Natural killer cell (primary cell): ENCODE measurements at regions not wholly inside any gene's neighbourhood (a gene's known extent, or its start where the extent isn't known, plus 50 kb on each side); places are given as distances from the start of the nearest gene placed in this dataset.

Source experiments
- ATAC-seq, 3 donors: fragments of 150-1000 bp in 2 of 3; fragments of 200-7000 bp in 1 of 3; cut with Tn5 transposase; 1 replicate in 1 of 3; 2 replicates in 2 of 3; pipeline ENCODE4 v1.10.0; 2021; ENCODE audit warnings: mild to moderate bottlenecking in 2 of 3, moderate library complexity in 2 of 3
- DNase-seq, 2 donors: peaks; one replicate each; pipeline versions ENCODE4 v3.0.0 to v3.0.0-alpha.2; 2013 to 2021; ENCODE audit warnings: mixed read lengths in 1 of 2
- H3K27ac ChIP-seq: one replicate; pipeline ENCODE4 v1.5.1; 2013; ENCODE audit warnings: mild to moderate bottlenecking, low read length
- H3K27me3 ChIP-seq: one replicate; pipeline ENCODE4 v1.6.1; 2013; ENCODE audit warnings: low read length; ENCODE audit not compliant: control insufficient read depth, insufficient read depth
- H3K36me3 ChIP-seq: one replicate; pipeline ENCODE4 v1.6.1; 2013; ENCODE audit warnings: low read length; ENCODE audit not compliant: control insufficient read depth, insufficient read depth
- H3K4me1 ChIP-seq: one replicate; pipeline ENCODE4 v1.6.1; 2013; ENCODE audit warnings: low read length; ENCODE audit not compliant: control insufficient read depth, insufficient read depth
- H3K4me3 ChIP-seq: one replicate; pipeline ENCODE4 v1.5.1; 2013; ENCODE audit warnings: low read length
- H3K9me3 ChIP-seq: one replicate; pipeline ENCODE4 v1.6.1; 2013; ENCODE audit warnings: low read length; ENCODE audit not compliant: control insufficient read depth, insufficient read depth
- H3K27ac Mint-ChIP-seq, 2 donors: one replicate each; pipeline ENCODE4 v1.8.0; 2022; ENCODE audit warnings: mild to moderate bottlenecking in 2 of 2, mixed read lengths in 2 of 2, moderate library complexity in 1 of 2
- H3K27me3 Mint-ChIP-seq, 2 donors: one replicate each; pipeline ENCODE4 v1.8.0; 2022; ENCODE audit warnings: low read depth in 2 of 2, mixed read lengths in 2 of 2
- H3K36me3 Mint-ChIP-seq: one replicate; pipeline ENCODE4 v1.8.0; 2022; ENCODE audit warnings: mixed read lengths
- H3K4me1 Mint-ChIP-seq, 2 donors: one replicate each; pipeline ENCODE4 v1.8.0; 2022; ENCODE audit warnings: mixed read lengths in 2 of 2
- H3K4me3 Mint-ChIP-seq: one replicate; pipeline ENCODE4 v1.8.0; 2022; ENCODE audit warnings: mild to moderate bottlenecking, moderate library complexity, mixed read lengths
- H3K9me3 Mint-ChIP-seq, 2 donors: one replicate each; pipeline ENCODE4 v1.8.0; 2022; ENCODE audit warnings: mixed read lengths in 2 of 2
- CTCF ChIP-seq: fragments of 200-600 bp; IDR thresholded peaks from one replicate; pipeline ENCODE4 v1.8.0; 2022; ENCODE audit warnings: antibody characterized with exemption
- WGBS: methylation state at CpG from one replicate; pipeline ENCODE4 v1.1.7; 2013; ENCODE audit warnings: missing lambda C conversion rate; ENCODE audit not compliant: insufficient coverage; 5-methylcytosine and 5-hydroxymethylcytosine counted together
- intact Hi-C: fragments of 100-400 bp; cut with micrococcal nuclease; formaldehyde crosslinking; loops from one replicate; pipeline ENCODE4 v1.14.2; 2022

- intact Hi-C loops, result no loop called here
- H3K27ac Mint-ChIP-seq, result no peak overlapping the region
- H3K4me1 Mint-ChIP-seq, result no peaks in the 10 kb centered on the region
Observed at GRCh38 chr12:88409257-88409656, 171.0 kb downstream of the KITLG start.

GRCh38 chr12:88411689-88412088 lies 168.6 kb downstream of the KITLG start:
- no peak overlapping the region for H3K4me3 ChIP-seq
- no peak overlapping the region for H3K4me3 Mint-ChIP-seq
- peaks cover 3 to 6% of the 10 kb centered on the region in 2 donors for H3K9me3 Mint-ChIP-seq
- no peaks in the 10 kb centered on the region for H3K4me1 Mint-ChIP-seq
- no peaks in the 10 kb centered on the region for H3K9me3 ChIP-seq
- WGBS, result no CpG with 5 or more reads among the region's 2 CpGs
- H3K36me3 Mint-ChIP-seq, result no peaks in the 10 kb centered on the region
- no peaks in the 10 kb centered on the region for H3K36me3 ChIP-seq
- no peak overlapping the region for H3K27ac Mint-ChIP-seq
- no peak for ATAC-seq
- H3K4me1 ChIP-seq, result no peaks in the 10 kb centered on the region
- no peaks in the 10 kb centered on the region for H3K27me3 ChIP-seq
- intact Hi-C loops, result no loop called here
- no peaks in the 10 kb centered on the region for H3K27me3 Mint-ChIP-seq
- TF ChIP-seq CTCF, result no peak
- H3K27ac ChIP-seq, result no peak overlapping the region
- DNase-seq, result no peak

More at GRCh38 chr12:88409257-88409656, 171.0 kb downstream of the KITLG start:
- no peak for TF ChIP-seq CTCF
- 78% methylated on average over 3 of the region's 3 CpGs for WGBS
- ATAC-seq (no peak), DNase-seq (no peak)
- no peaks in the 10 kb centered on the region for H3K9me3 ChIP-seq
- no peaks in the 10 kb centered on the region for H3K4me1 ChIP-seq
- H3K27ac ChIP-seq, result no peak overlapping the region
- Mint-ChIP-seq H3K27me3 (no peaks in the 10 kb centered on the region), H3K9me3 (peaks cover 3% of the 10 kb centered on the region in 2 donors), H3K4me3 (no peak overlapping the region), H3K36me3 (no peaks in the 10 kb centered on the region)
- no peaks in the 10 kb centered on the region for H3K36me3 ChIP-seq
- H3K4me3 ChIP-seq, result no peak overlapping the region
- H3K27me3 ChIP-seq, result no peaks in the 10 kb centered on the region

- Histone ChIP-seq H3K36me3 (no peaks in the 10 kb centered on the region), H3K4me1 (no peaks in the 10 kb centered on the region), H3K27me3 (no peaks in the 10 kb centered on the region), H3K9me3 (no peaks in the 10 kb centered on the region), H3K4me3 (no peak overlapping the region), H3K27ac (no peak overlapping the region)
- DNase-seq (no peak), ATAC-seq (no peak)
- H3K4me3 Mint-ChIP-seq, result no peak overlapping the region
- WGBS, result 92% methylated on average over 2 of the region's 2 CpGs
- no peak for TF ChIP-seq CTCF
- H3K4me1 Mint-ChIP-seq, result no peaks in the 10 kb centered on the region
- intact Hi-C loops, result no loop called here
- no peaks in the 10 kb centered on the region for H3K27me3 Mint-ChIP-seq
- no peaks in the 10 kb centered on the region for H3K36me3 Mint-ChIP-seq
- H3K9me3 Mint-ChIP-seq, result peaks cover 3 to 6% of the 10 kb centered on the region in 2 donors
- no peak overlapping the region for H3K27ac Mint-ChIP-seq
Observed at GRCh38 chr12:88413646-88414045, 166.6 kb downstream of the KITLG start.

GRCh38 chr12:88416155-88416554 lies 164.1 kb downstream of the KITLG start:
- intact Hi-C loops, result no loop called here
- Histone ChIP-seq H3K4me1 (no peaks in the 10 kb centered on the region), H3K36me3 (no peaks in the 10 kb centered on the region), H3K27me3 (no peaks in the 10 kb centered on the region), H3K9me3 (no peaks in the 10 kb centered on the region), H3K4me3 (no peak overlapping the region), H3K27ac (no peak overlapping the region)
- Mint-ChIP-seq H3K27me3 (no peaks in the 10 kb centered on the region), H3K27ac (no peak overlapping the region), H3K4me3 (no peak overlapping the region), H3K9me3 (peaks cover 4 to 6% of the 10 kb centered on the region in 2 donors), H3K36me3 (no peaks in the 10 kb centered on the region), H3K4me1 (no peaks in the 10 kb centered on the region)
- 57% methylated on average over 1 of the region's 2 CpGs for WGBS
- TF ChIP-seq CTCF, result no peak
- DNase-seq, result no peak
- ATAC-seq, result no peak
